WTC11 (cell line): ENCODE measurements at regions not wholly inside any gene's neighbourhood (a gene's known extent, or its start where the extent isn't known, plus 50 kb on each side); places are given as distances from the start of the nearest gene placed in this dataset.

ENCODE experiments used
- E2F4 ChIP-seq: sonication (generic); formaldehyde crosslinking; IDR thresholded peaks from 2 replicates; pipeline ENCODE4 v1.8.1; 2022; ENCODE audit warnings: low read depth, mild to moderate bottlenecking, moderate library complexity, missing genetic modification reagents, borderline replicate concordance
- ETV6 ChIP-seq: sonication (generic); formaldehyde crosslinking; IDR thresholded peaks from 2 replicates; pipeline ENCODE4 v1.8.1; 2022; ENCODE audit warnings: mild to moderate bottlenecking, missing genetic modification reagents
- NFYB ChIP-seq: sonication (generic); formaldehyde crosslinking; conservative IDR thresholded peaks from 2 replicates; pipeline ENCODE4 v1.8.0; 2022; ENCODE audit warnings: low read depth, missing genetic modification reagents
- TF ChIP-seq, protein P1 (sequence below): sonication (generic); formaldehyde crosslinking; conservative IDR thresholded peaks from 2 replicates; pipeline ENCODE4 v1.8.1; 2023; ENCODE audit warnings: mild to moderate bottlenecking, low read depth, missing genetic modification reagents, moderate library complexity
- TF ChIP-seq, protein P2 (sequence below): fragments of 200-600 bp; IDR thresholded peaks from 2 replicates; pipeline ENCODE4 v1.8.0; 2022; ENCODE audit warnings: antibody characterized with exemption

- TF ChIP-seq, protein P1, sequence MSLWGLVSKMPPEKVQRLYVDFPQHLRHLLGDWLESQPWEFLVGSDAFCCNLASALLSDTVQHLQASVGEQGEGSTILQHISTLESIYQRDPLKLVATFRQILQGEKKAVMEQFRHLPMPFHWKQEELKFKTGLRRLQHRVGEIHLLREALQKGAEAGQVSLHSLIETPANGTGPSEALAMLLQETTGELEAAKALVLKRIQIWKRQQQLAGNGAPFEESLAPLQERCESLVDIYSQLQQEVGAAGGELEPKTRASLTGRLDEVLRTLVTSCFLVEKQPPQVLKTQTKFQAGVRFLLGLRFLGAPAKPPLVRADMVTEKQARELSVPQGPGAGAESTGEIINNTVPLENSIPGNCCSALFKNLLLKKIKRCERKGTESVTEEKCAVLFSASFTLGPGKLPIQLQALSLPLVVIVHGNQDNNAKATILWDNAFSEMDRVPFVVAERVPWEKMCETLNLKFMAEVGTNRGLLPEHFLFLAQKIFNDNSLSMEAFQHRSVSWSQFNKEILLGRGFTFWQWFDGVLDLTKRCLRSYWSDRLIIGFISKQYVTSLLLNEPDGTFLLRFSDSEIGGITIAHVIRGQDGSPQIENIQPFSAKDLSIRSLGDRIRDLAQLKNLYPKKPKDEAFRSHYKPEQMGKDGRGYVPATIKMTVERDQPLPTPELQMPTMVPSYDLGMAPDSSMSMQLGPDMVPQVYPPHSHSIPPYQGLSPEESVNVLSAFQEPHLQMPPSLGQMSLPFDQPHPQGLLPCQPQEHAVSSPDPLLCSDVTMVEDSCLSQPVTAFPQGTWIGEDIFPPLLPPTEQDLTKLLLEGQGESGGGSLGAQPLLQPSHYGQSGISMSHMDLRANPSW (CRISPR knock-in tag) = no peak
- TF ChIP-seq ETV6 (no peak), E2F4 (CRISPR knock-in tag) (no peak), NFYB (CRISPR knock-in tag) (no peak)
- TF ChIP-seq, protein P2, sequence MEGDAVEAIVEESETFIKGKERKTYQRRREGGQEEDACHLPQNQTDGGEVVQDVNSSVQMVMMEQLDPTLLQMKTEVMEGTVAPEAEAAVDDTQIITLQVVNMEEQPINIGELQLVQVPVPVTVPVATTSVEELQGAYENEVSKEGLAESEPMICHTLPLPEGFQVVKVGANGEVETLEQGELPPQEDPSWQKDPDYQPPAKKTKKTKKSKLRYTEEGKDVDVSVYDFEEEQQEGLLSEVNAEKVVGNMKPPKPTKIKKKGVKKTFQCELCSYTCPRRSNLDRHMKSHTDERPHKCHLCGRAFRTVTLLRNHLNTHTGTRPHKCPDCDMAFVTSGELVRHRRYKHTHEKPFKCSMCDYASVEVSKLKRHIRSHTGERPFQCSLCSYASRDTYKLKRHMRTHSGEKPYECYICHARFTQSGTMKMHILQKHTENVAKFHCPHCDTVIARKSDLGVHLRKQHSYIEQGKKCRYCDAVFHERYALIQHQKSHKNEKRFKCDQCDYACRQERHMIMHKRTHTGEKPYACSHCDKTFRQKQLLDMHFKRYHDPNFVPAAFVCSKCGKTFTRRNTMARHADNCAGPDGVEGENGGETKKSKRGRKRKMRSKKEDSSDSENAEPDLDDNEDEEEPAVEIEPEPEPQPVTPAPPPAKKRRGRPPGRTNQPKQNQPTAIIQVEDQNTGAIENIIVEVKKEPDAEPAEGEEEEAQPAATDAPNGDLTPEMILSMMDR = no peak
These were observed 71.7 kb upstream of the MROH9 start for GRCh38 chr1:170863621-170864020.
